ENCODE measurements at regions not wholly inside any gene's neighbourhood (a gene's known extent, or its start where the extent isn't known, plus 50 kb on each side); places are given as distances from the start of the nearest gene placed in this dataset.

GRCh38 chr5:124922255-124922975, 176.0 kb upstream of the ZNF608 start:
- 65 to 69% methylated on average over 6 of the region's 6 CpGs for WGBS, 2 donors

GRCh38 chr5:124923131-124923530, 176.7 kb upstream of the ZNF608 start:
- TF ChIP-seq POLR2A (IDR thresholded peaks at IDR 0.05) (no peak), EP300 (IDR thresholded peaks at IDR 0.05) (peak in 1 of 2 donors; percentile 88)
- H3K4me3 ChIP-seq = no peak overlapping the region
- peak overlapping the region in 2 of 4 donors; percentile 62 to 66 for H3K27ac ChIP-seq
- peaks cover 0 to 22% (median 11%) of the 10 kb centered on the region in 4 donors for H3K4me1 ChIP-seq
- no peaks in the 10 kb centered on the region for H3K27me3 ChIP-seq
- 8 to 14% methylated on average over 1 of the region's 1 CpG for WGBS, 2 donors
- peak in 1 of 2 donors; percentile 32 for DNase-seq (ENCODE audit: low spot score in 2 of 2)
- no peaks in the 10 kb centered on the region for H3K36me3 ChIP-seq
- H3K9me3 ChIP-seq = no peaks in the 10 kb centered on the region

More at GRCh38 chr5:124922255-124922975, 176.0 kb upstream of the ZNF608 start:
- Histone ChIP-seq H3K27me3 (no peaks in the 10 kb centered on the region), H3K9me3 (no peaks in the 10 kb centered on the region), H3K27ac (peak overlapping the region in 2 of 4 donors; percentile 62 to 66), H3K4me1 (peaks cover 0 to 22% (median 11%) of the 10 kb centered on the region in 4 donors), H3K36me3 (no peaks in the 10 kb centered on the region), H3K4me3 (no peak overlapping the region)
- DNase-seq (ENCODE audit: low spot score in 2 of 2) = no peak
- TF ChIP-seq CTCF (IDR thresholded peaks at IDR 0.05) (no peak), POLR2A (IDR thresholded peaks at IDR 0.05) (no peak), EP300 (IDR thresholded peaks at IDR 0.05) (no peak)

- 97 to 100% methylated on average over 1 of the region's 1 CpG for WGBS, 2 donors
- H3K4me1 ChIP-seq = peaks cover 0 to 12% (median 8%) of the 10 kb centered on the region in 4 donors
These were observed 178.3 kb upstream of the ZNF608 start for GRCh38 chr5:124924729-124925128.

GRCh38 chr5:124927735-124928134, 181.3 kb upstream of the ZNF608 start:
- WGBS, 2 donors = 83 to 88% methylated on average over 3 of the region's 3 CpGs
- Histone ChIP-seq H3K4me1 (peaks cover 0 to 9% (median 5%) of the 10 kb centered on the region in 4 donors), H3K4me3 (no peak overlapping the region), H3K36me3 (no peaks in the 10 kb centered on the region), H3K9me3 (no peaks in the 10 kb centered on the region), H3K27ac (no peak overlapping the region), H3K27me3 (no peaks in the 10 kb centered on the region)
- no peak for DNase-seq (ENCODE audit: low spot score in 2 of 2)
- TF ChIP-seq CTCF (IDR thresholded peaks at IDR 0.05) (no peak), EP300 (IDR thresholded peaks at IDR 0.05) (no peak), POLR2A (IDR thresholded peaks at IDR 0.05) (no peak)

More at GRCh38 chr5:124924729-124925128, 178.3 kb upstream of the ZNF608 start:
- no peak overlapping the region for H3K4me3 ChIP-seq
- no peaks in the 10 kb centered on the region for H3K36me3 ChIP-seq
- H3K9me3 ChIP-seq = no peaks in the 10 kb centered on the region
- DNase-seq (ENCODE audit: low spot score in 2 of 2) = no peak
- no peak overlapping the region for H3K27ac ChIP-seq
- H3K27me3 ChIP-seq = no peaks in the 10 kb centered on the region
- no peak for TF ChIP-seq POLR2A (IDR thresholded peaks at IDR 0.05)
- TF ChIP-seq EP300 (IDR thresholded peaks at IDR 0.05) = no peak
- no peak for TF ChIP-seq CTCF (IDR thresholded peaks at IDR 0.05)

GRCh38 chr5:124929000-124929399, 182.6 kb upstream of the ZNF608 start:
- no peaks in the 10 kb centered on the region for H3K36me3 ChIP-seq
- no peak for TF ChIP-seq POLR2A (IDR thresholded peaks at IDR 0.05)
- no peak for TF ChIP-seq CTCF (IDR thresholded peaks at IDR 0.05)
- TF ChIP-seq EP300 (IDR thresholded peaks at IDR 0.05) = no peak
- 97 to 99% methylated on average over 5 of the region's 5 CpGs for WGBS, 2 donors
- no peaks in the 10 kb centered on the region for H3K9me3 ChIP-seq
- H3K27me3 ChIP-seq = no peaks in the 10 kb centered on the region
- no peak overlapping the region for H3K4me3 ChIP-seq
- H3K4me1 ChIP-seq = no peaks in the 10 kb centered on the region
- no peak overlapping the region for H3K27ac ChIP-seq
- DNase-seq (ENCODE audit: low spot score in 2 of 2) = no peak

All from tibial nerve (tissue), 4 donors.